OCI-LY1 (cell line): ENCODE measurements at regions not wholly inside any gene's neighbourhood (a gene's known extent, or its start where the extent isn't known, plus 50 kb on each side); places are given as distances from the start of the nearest gene placed in this dataset.

ENCODE experiments used
- CTCF ChIP-seq: fragments of 200-600 bp; sonication (generic), shearing (Covaris generic); IDR thresholded peaks from 2 replicates; pipeline ENCODE4 v1.5.1; 2017; ENCODE audit warnings: mild to moderate bottlenecking, antibody characterized with exemption, low read length, moderate library complexity, mixed read lengths
- EZH2 ChIP-seq: fragments of 200-600 bp; sonication (generic), shearing (Covaris generic); IDR thresholded peaks from 2 replicates; pipeline ENCODE4 v1.8.0; 2017; ENCODE audit warnings: borderline replicate concordance, mixed run types, mild to moderate bottlenecking, antibody characterized with exemption, low read length, moderate library complexity, mixed read lengths

- TF ChIP-seq CTCF = no peak
- no peak for TF ChIP-seq EZH2
Measured at GRCh38 chr16:5858180-5858579, 760.6 kb upstream of the EEF2KMT start.
